ENCODE measurements at regions not wholly inside any gene's neighbourhood (a gene's known extent, or its start where the extent isn't known, plus 50 kb on each side); places are given as distances from the start of the nearest gene placed in this dataset.

- TF ChIP-seq CTCF (IDR thresholded peaks at IDR 0.05; ENCODE audit: insufficient read depth, low read length, poor library complexity, severe bottlenecking) (no peak), EZH2phosphoT487 (conservative IDR thresholded peaks at IDR 0.05; ENCODE audit: low read length) (no peak)
Observed at GRCh38 chr13:90420683-90421082, 926.8 kb upstream of the MIR17HG start.
